ES-I3 (cell line): ENCODE measurements at regions not wholly inside any gene's neighbourhood (a gene's known extent, or its start where the extent isn't known, plus 50 kb on each side); places are given as distances from the start of the nearest gene placed in this dataset.

Source experiments
- H3K36me3 ChIP-seq: 2 replicates; pipeline ENCODE4 v1.6.1; 2013; ENCODE audit warnings: mild to moderate bottlenecking, low read length, control low read depth, moderate library complexity; ENCODE audit not compliant: insufficient read depth
- H3K4me1 ChIP-seq: 2 replicates; pipeline ENCODE4 v1.6.1; 2013; ENCODE audit warnings: mild to moderate bottlenecking, control low read depth, low read length; ENCODE audit not compliant: insufficient read depth
- H3K9ac ChIP-seq: 2 replicates; pipeline ENCODE4 v1.6.1; 2013; ENCODE audit warnings: low read depth, mild to moderate bottlenecking, low read length, moderate library complexity
- H3K9me3 ChIP-seq: 2 replicates; pipeline ENCODE4 v1.6.1; 2013; ENCODE audit warnings: mild to moderate bottlenecking, low read length, moderate library complexity; ENCODE audit not compliant: control insufficient read depth, insufficient read depth

- Histone ChIP-seq H3K36me3 (no peaks in the 10 kb centered on the region; the same call in 1 of the 2 replicates), H3K9me3 (no peaks in the 10 kb centered on the region), H3K4me1 (no peaks in the 10 kb centered on the region), H3K9ac (no peak overlapping the region)
These were observed 87.4 kb downstream of the ZNF732 start for GRCh38 chr4:217891-218290.

DNA sequence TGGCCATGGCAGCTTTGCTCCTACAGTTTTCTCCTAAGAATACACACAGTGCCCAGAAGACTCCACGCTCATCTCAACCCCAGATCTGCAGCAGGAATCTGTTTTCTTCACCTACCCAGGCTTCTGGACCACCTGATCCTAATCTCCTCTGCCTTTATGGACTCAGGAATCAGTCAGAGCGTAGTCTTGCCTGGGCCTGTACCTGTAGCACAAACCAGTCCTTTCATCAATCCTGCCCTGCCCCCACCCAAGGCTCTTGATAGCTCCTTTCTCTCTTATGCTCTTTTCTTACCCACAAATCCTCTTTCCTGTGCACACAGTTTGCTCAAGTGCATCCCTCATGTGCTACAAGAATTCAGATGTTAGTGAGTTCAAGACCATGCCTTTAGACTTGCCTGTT lies 89.7 kb downstream of the ZNF718 start:
- Histone ChIP-seq H3K9ac (peak overlapping the region; percentile 65), H3K4me1 (no peaks in the 10 kb centered on the region), H3K36me3 (no peaks in the 10 kb centered on the region; the same call in 1 of the 2 replicates), H3K9me3 (no peaks in the 10 kb centered on the region)
